ENCODE measurements at regions not wholly inside any gene's neighbourhood (a gene's known extent, or its start where the extent isn't known, plus 50 kb on each side); places are given as distances from the start of the nearest gene placed in this dataset.

GRCh38 chr3:59418836-59419235 lies 369.0 kb upstream of the CFAP20DC start:
- TF ChIP-seq POLR2A (IDR thresholded peaks at IDR 0.05) (no peak), CTCF (IDR thresholded peaks at IDR 0.05) (no peak)
